H9 (cell line): ENCODE measurements at regions not wholly inside any gene's neighbourhood (a gene's known extent, or its start where the extent isn't known, plus 50 kb on each side); places are given as distances from the start of the nearest gene placed in this dataset.

Experiments used
- DNase-seq: peaks from one replicate; pipeline ENCODE4 v3.0.0-alpha.2; 2017
- H2AFZ ChIP-seq: one replicate; pipeline ENCODE4 v1.6.1; 2013; ENCODE audit warnings: mild to moderate bottlenecking, low read length, control low read depth, moderate library complexity
- H2AK5ac ChIP-seq: 2 replicates; pipeline ENCODE4 v1.6.1; 2013; ENCODE audit warnings: low read length, control low read depth, mixed read lengths; ENCODE audit not compliant: insufficient read length
- H2BK120ac ChIP-seq: one replicate; pipeline ENCODE4 v1.6.1; 2013; ENCODE audit warnings: low read depth, mild to moderate bottlenecking, low read length, control low read depth, inconsistent platforms; ENCODE audit not compliant: poor library complexity, severe bottlenecking
- H2BK12ac ChIP-seq: 2 replicates; pipeline ENCODE4 v1.6.1; 2013; ENCODE audit warnings: low read length, control low read depth, mixed read lengths, low read depth; ENCODE audit not compliant: insufficient read length
- H2BK15ac ChIP-seq: 2 replicates; pipeline ENCODE4 v1.6.1; 2013; ENCODE audit warnings: low read depth, low read length, control low read depth
- H2BK20ac ChIP-seq: one replicate; pipeline ENCODE4 v1.6.1; 2013; ENCODE audit warnings: low read depth, mild to moderate bottlenecking, low read length, control low read depth, inconsistent platforms; ENCODE audit not compliant: poor library complexity, severe bottlenecking
- H2BK5ac ChIP-seq: 2 replicates; pipeline ENCODE4 v1.6.1; 2013; ENCODE audit warnings: low read length, control low read depth, mixed read lengths; ENCODE audit not compliant: insufficient read length
- H3K14ac ChIP-seq: 2 replicates; pipeline ENCODE4 v1.6.1; 2013; ENCODE audit warnings: low read length, control low read depth; ENCODE audit not compliant: insufficient read depth
- H3K18ac ChIP-seq: 2 replicates; pipeline ENCODE4 v1.6.1; 2013; ENCODE audit warnings: low read depth, mild to moderate bottlenecking, mixed read lengths, low read length, control low read depth; ENCODE audit not compliant: insufficient read length
- H3K23ac ChIP-seq: 2 replicates; pipeline ENCODE4 v1.6.1; 2013; ENCODE audit warnings: low read length, control low read depth, mixed read lengths, low read depth; ENCODE audit not compliant: insufficient read length
- H3K23me2 ChIP-seq: 2 replicates; pipeline ENCODE4 v1.6.1; 2013; ENCODE audit warnings: low read depth, mild to moderate bottlenecking, mixed read lengths, low read length, control low read depth; ENCODE audit not compliant: insufficient read length, poor library complexity, severe bottlenecking
- H3K27ac ChIP-seq: 2 replicates; pipeline ENCODE4 v1.5.1; 2013; ENCODE audit warnings: low read length, control low read depth, mixed read lengths, low read depth; ENCODE audit not compliant: insufficient read length
- H3K27me3 ChIP-seq: 2 replicates; pipeline ENCODE4 v1.6.1; 2013; ENCODE audit warnings: low read length, control low read depth, inconsistent platforms; ENCODE audit not compliant: insufficient read depth
- H3K4ac ChIP-seq: 2 replicates; pipeline ENCODE4 v1.6.1; 2013; ENCODE audit warnings: low read depth, mild to moderate bottlenecking, control low read depth, inconsistent platforms, low read length, moderate library complexity
- H3K4me1 ChIP-seq: 2 replicates; pipeline ENCODE4 v1.6.1; 2013; ENCODE audit warnings: low read length, control low read depth, inconsistent platforms; ENCODE audit not compliant: insufficient read depth
- H3K4me2 ChIP-seq: 2 replicates; pipeline ENCODE4 v1.6.1; 2013; ENCODE audit warnings: low read length, control low read depth, mixed read lengths; ENCODE audit not compliant: insufficient read length, insufficient read depth
- H3K56ac ChIP-seq: 2 replicates; pipeline ENCODE4 v1.6.1; 2013; ENCODE audit warnings: low read depth, mild to moderate bottlenecking, mixed read lengths, low read length, control low read depth; ENCODE audit not compliant: insufficient read length
- H3K79me1 ChIP-seq: 2 replicates; pipeline ENCODE4 v1.6.1; 2013; ENCODE audit warnings: low read depth, mild to moderate bottlenecking, moderate library complexity, low read length, control low read depth, inconsistent platforms; ENCODE audit not compliant: insufficient read depth, poor library complexity, severe bottlenecking
- H3K79me2 ChIP-seq: 2 replicates; pipeline ENCODE4 v1.6.1; 2013; ENCODE audit warnings: low read length, control low read depth, inconsistent platforms; ENCODE audit not compliant: insufficient read depth
- H3K9ac ChIP-seq: 2 replicates; pipeline ENCODE4 v1.6.1; 2013; ENCODE audit warnings: low read length, control low read depth, mixed read lengths; ENCODE audit not compliant: insufficient read length; ENCODE audit errors: extremely low read depth
- H3K9me3 ChIP-seq: one replicate; pipeline ENCODE4 v1.6.1; 2013; ENCODE audit warnings: low read depth, low read length, inconsistent platforms; ENCODE audit not compliant: control insufficient read depth
- H3T11ph ChIP-seq: one replicate; pipeline ENCODE4 v1.6.1; 2013; ENCODE audit warnings: mild to moderate bottlenecking, low read length, control low read depth, inconsistent platforms
- H4K20me1 ChIP-seq: one replicate; pipeline ENCODE4 v1.6.1; 2013; ENCODE audit not compliant: control insufficient read depth, insufficient read length, insufficient read depth
- H4K5ac ChIP-seq: 2 replicates; pipeline ENCODE4 v1.6.1; 2013; ENCODE audit warnings: low read depth, mild to moderate bottlenecking, mixed read lengths, low read length, control low read depth; ENCODE audit not compliant: insufficient read length
- H4K8ac ChIP-seq: replicated peaks from 2 replicates; pipeline ENCODE4 v1.6.1; 2013; ENCODE audit warnings: low read length, control low read depth, mixed read lengths, low read depth; ENCODE audit not compliant: insufficient read length
- H4K91ac ChIP-seq: 2 replicates; pipeline ENCODE4 v1.6.1; 2013; ENCODE audit warnings: low read depth, mild to moderate bottlenecking, moderate library complexity, mixed read lengths, low read length, control low read depth; ENCODE audit not compliant: insufficient read length
- H3K27ac Mint-ChIP-seq, 3 experiments: 2 replicates in 2 of 3; 3 replicates in 1 of 3; pipeline ENCODE4 v1.8.0; 2020 to 2021; ENCODE audit warnings: mixed read lengths in 3 of 3, mild to moderate bottlenecking in 1 of 3, moderate library complexity in 1 of 3
- H3K27me3 Mint-ChIP-seq: 2 replicates; pipeline ENCODE4 v1.8.0; 2021; ENCODE audit warnings: low read depth, mild to moderate bottlenecking, moderate library complexity, mixed read lengths
- H3K36me3 Mint-ChIP-seq, 3 experiments: 2 replicates in 2 of 3; 3 replicates in 1 of 3; pipeline ENCODE4 v1.8.0; 2020 to 2021; ENCODE audit warnings: low read depth in 3 of 3, mixed read lengths in 3 of 3; ENCODE audit not compliant: insufficient read depth in 1 of 3
- H3K4me1 Mint-ChIP-seq, 2 experiments: 2 replicates each; pipeline ENCODE4 v1.8.0; 2020; ENCODE audit warnings: mixed read lengths in 2 of 2
- H3K4me3 Mint-ChIP-seq, 2 experiments: 2 replicates in 1 of 2; 3 replicates in 1 of 2; pipeline ENCODE4 v1.8.0; 2020 to 2021; ENCODE audit warnings: mild to moderate bottlenecking in 2 of 2, mixed read lengths in 2 of 2, moderate library complexity in 1 of 2
- H3K9me3 Mint-ChIP-seq, 2 experiments: 2 replicates in 1 of 2; 3 replicates in 1 of 2; pipeline ENCODE4 v1.8.0; 2020; ENCODE audit warnings: mild to moderate bottlenecking in 2 of 2, mixed read lengths in 2 of 2, moderate library complexity in 1 of 2
- CTCF ChIP-seq: fragments of 200-600 bp; sonication (generic); conservative IDR thresholded peaks from 3 replicates; pipeline ENCODE4 v1.8.0; 2021; ENCODE audit warnings: antibody characterized with exemption, mild to moderate bottlenecking
- WGBS: extraction: QIAGEN DNeasy Blood & Tissue Kit; methylation state at CpG from one replicate; pipeline ENCODE4 v1.1.7; 2013; ENCODE audit warnings: missing lambda C conversion rate, low lambda C conversion rate, mixed read lengths; ENCODE audit not compliant: insufficient read length; ENCODE audit errors: extremely low coverage; 5-methylcytosine and 5-hydroxymethylcytosine counted together

GRCh38 chr20:11549172-11550103, 368.3 kb upstream of the BTBD3 start:
- H3K23me2 ChIP-seq: no peaks in the 10 kb centered on the region
- H4K20me1 ChIP-seq: no peaks in the 10 kb centered on the region
- H3K23ac ChIP-seq: no peak overlapping the region
- no peak overlapping the region for H2BK5ac ChIP-seq
- no peak overlapping the region for H3K27ac ChIP-seq
- H3K18ac ChIP-seq: no peak overlapping the region
- no peaks in the 10 kb centered on the region for H3K9me3 Mint-ChIP-seq
- no peaks in the 10 kb centered on the region for H3K79me1 ChIP-seq
- H2BK15ac ChIP-seq: no peak overlapping the region
- H3K4me1 Mint-ChIP-seq: peaks cover 6 to 7% of the 10 kb centered on the region in 2 experiments
- no peak overlapping the region for H3K9ac ChIP-seq
- no peak overlapping the region for H4K5ac ChIP-seq
- no peaks in the 10 kb centered on the region for H3K79me2 ChIP-seq
- DNase-seq: no peak
- no peak for TF ChIP-seq CTCF
- no peaks in the 10 kb centered on the region for H3K27me3 Mint-ChIP-seq
- H3K4me3 Mint-ChIP-seq: no peak overlapping the region
- no peak overlapping the region for H3K14ac ChIP-seq
- no peaks in the 10 kb centered on the region for H3K4me1 ChIP-seq
- H2AFZ ChIP-seq: no peak overlapping the region
- H4K91ac ChIP-seq: no peak overlapping the region
- H2AK5ac ChIP-seq: no peak overlapping the region
- H3K4me2 ChIP-seq: no peak overlapping the region
- no peaks in the 10 kb centered on the region for H3K9me3 ChIP-seq
- H3K4ac ChIP-seq: no peak overlapping the region
- H2BK12ac ChIP-seq: no peak overlapping the region
- H3K27ac Mint-ChIP-seq: no peak overlapping the region
- no peak overlapping the region for H4K8ac ChIP-seq
- no peak overlapping the region for H2BK120ac ChIP-seq
- WGBS: no CpG with 5 or more reads among the region's 6 CpGs
- no peak overlapping the region for H2BK20ac ChIP-seq
- H3K56ac ChIP-seq: no peak overlapping the region
- no peaks in the 10 kb centered on the region for H3K36me3 Mint-ChIP-seq
- no peaks in the 10 kb centered on the region for H3K27me3 ChIP-seq
- H3T11ph ChIP-seq: no peak overlapping the region
